ENCODE measurements at regions not wholly inside any gene's neighbourhood (a gene's known extent, or its start where the extent isn't known, plus 50 kb on each side); places are given as distances from the start of the nearest gene placed in this dataset.
"Not testable (repeated sequence)": the region's sequence is repeated elsewhere in the genome, so short reads cannot be mapped to it uniquely, and the experiment has no call there.

DNA sequence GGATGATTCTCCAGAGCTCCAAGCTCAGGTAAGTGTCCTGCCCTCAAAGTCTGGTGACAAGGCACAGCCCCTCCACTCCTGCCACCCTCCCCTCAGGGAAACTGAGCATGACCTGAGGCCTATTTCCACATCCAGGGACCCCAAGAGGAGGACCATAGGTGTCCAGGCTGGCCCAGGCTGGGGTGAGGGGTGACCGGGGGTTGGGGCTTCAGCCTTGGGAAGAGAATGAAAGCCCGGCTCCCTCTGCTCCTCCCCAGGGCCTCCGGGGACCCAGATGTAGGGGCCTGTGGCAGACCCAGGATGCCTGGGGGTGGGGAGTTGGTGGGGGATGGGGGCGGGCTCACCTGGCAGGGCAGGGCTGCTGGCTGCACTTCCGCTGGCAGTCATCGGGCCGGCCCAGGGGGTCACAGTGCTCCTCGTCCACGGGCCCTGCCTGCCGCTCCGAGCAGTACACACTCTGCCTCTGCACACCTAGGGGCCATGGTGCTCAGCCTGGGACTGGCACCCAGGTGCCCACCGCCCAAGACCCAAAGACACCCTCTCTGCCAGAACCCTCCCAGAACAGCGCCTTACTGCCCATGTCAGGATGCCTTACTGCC, 116.5 kb upstream of the AKAP13 start:
- H3K4me1 ChIP-seq; intact Hi-C loops (cut with DNase I; ENCODE audit: low total_unique reads); H3K36me3 ChIP-seq; H3K27me3 ChIP-seq; H3K27ac ChIP-seq; H3K4me3 ChIP-seq; in situ Hi-C loops (cut with MboI; ENCODE audit: low pct_ligation_motif_present in 1 of 4, low pct_unique_long_range_greater_than_20kb in 1 of 4, low sequenced_read_pairs in 3 of 4); H3K9me3 ChIP-seq; DNase-seq: not testable (repeated sequence)
- whole genome bisulfite sequencing, 2 donors (ENCODE audit: low coverage in 1 of 2): 88% methylated on average over 9 of the region's 13 CpGs; no CpG with 5 or more reads in 1 of the 2 donors

GRCh38 chr15:85264614-85265190, 115.7 kb upstream of the AKAP13 start:
- H3K9me3 ChIP-seq; intact Hi-C loops (cut with DNase I; ENCODE audit: low total_unique reads); H3K27me3 ChIP-seq; H3K27ac ChIP-seq; in situ Hi-C loops (cut with MboI; ENCODE audit: low pct_ligation_motif_present in 1 of 4, low pct_unique_long_range_greater_than_20kb in 1 of 4, low sequenced_read_pairs in 3 of 4); H3K36me3 ChIP-seq; H3K4me3 ChIP-seq; H3K4me1 ChIP-seq; DNase-seq: not testable (repeated sequence)
- 82% methylated on average over 11 of the region's 14 CpGs; no CpG with 5 or more reads in 1 of the 2 donors for WGBS, 2 donors (ENCODE audit: low coverage in 1 of 2)

DNA sequence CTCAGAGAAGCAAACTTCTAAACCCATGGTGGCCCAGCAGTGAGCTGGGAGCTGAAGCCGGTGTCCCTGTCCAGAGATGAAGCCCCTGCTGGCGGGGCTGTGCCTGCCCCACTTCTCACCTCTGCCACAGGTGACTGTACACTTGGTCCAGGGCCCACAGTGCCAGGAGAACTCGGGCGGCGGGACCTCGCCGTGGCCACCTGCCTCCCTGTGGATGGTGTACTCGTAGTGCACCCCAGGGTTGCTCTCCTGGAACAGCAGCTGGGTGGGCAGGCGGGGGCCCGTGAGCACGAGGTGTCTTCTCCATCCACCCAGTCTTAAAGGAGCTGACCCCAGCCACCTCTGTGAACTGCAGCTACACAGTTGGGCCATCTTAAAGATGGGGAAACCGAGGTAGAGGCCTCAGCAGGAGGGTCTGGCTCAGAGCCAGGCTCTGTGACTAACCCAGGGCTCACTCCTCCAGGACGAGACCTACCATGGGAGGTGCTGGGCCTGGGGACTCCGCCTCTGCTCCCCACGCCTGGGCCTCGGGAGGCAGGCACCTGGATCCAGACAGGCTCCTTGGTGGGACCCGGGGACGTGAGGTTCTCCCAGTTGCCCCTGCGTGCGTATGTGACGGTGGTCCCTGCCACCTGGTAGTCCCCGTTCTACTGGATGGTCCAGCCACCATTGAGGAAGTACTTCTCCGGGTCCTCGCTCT, 113.1 kb upstream of the AKAP13 start:
- intact Hi-C loops (cut with DNase I; ENCODE audit: low total_unique reads); H3K9me3 ChIP-seq; DNase-seq; H3K4me1 ChIP-seq; H3K27ac ChIP-seq; H3K36me3 ChIP-seq; H3K27me3 ChIP-seq; H3K4me3 ChIP-seq; in situ Hi-C loops (cut with MboI; ENCODE audit: low pct_ligation_motif_present in 1 of 4, low pct_unique_long_range_greater_than_20kb in 1 of 4, low sequenced_read_pairs in 3 of 4): not testable (repeated sequence)
- 80% methylated on average over 4 of the region's 24 CpGs; no CpG with 5 or more reads in 1 of the 2 donors for WGBS, 2 donors (ENCODE audit: low coverage in 1 of 2)

DNA sequence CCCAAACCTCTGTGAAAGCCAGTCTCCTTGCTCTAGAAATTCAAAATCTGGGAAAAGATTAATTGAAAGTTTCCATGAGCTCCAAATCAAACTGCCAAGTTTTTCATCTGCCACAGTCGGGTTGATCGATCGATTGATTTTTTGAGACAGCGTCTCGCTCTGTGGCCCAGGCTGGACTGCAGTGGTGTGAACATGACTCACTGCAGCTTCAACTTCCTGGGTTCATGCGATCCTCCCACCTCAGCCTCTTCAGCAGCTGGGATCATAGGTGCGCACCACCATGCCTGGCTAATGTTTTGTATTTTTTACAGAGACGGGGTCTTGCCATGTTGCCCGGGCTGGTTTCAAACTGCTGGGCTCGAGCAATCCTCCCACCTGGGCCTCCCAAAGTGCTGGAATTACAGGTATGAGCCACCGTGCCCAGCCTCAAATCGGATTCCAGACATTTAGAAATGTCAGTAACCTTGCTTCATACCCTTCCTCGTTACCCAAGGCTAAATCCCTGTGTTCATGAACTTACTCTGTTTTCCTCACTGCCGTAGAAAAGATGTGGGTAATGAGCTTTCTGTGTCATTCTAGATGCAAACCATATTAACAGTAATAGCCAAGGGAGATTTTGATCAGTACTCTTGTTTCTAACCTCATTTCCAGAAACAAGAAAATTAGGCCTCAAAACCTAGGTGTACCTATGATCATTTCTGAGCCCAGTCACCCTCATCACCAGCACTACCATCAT, 105.9 kb upstream of the AKAP13 start:
- 87 to 93% methylated on average over 10 to 14 of the region's 14 CpGs for WGBS, 2 donors (ENCODE audit: low coverage in 1 of 2)
- H3K9me3 ChIP-seq: no peaks in the 10 kb centered on the region
- intact Hi-C loops (cut with DNase I; ENCODE audit: low total_unique reads): no loop called here
- H3K4me1 ChIP-seq: no peaks in the 10 kb centered on the region
- no peak overlapping the region for H3K4me3 ChIP-seq
- no peak for DNase-seq
- TF ChIP-seq POLR2AphosphoS5 (IDR thresholded peaks at IDR 0.05) (no peak), CTCF (IDR thresholded peaks at IDR 0.05) (no peak), EP300 (IDR thresholded peaks at IDR 0.05; ENCODE audit: low read depth) (no peak), POLR2A (IDR thresholded peaks at IDR 0.05) (no peak)
- no peak overlapping the region for H3K27ac ChIP-seq
- no peaks in the 10 kb centered on the region for H3K27me3 ChIP-seq
- in situ Hi-C loops (cut with MboI; ENCODE audit: low pct_ligation_motif_present in 1 of 4, low pct_unique_long_range_greater_than_20kb in 1 of 4, low sequenced_read_pairs in 3 of 4): loop anchor here (25.0 kb wide), 4 partner anchors 112 to 563 kb away; no protein-coding TSS in a partner anchor
- H3K36me3 ChIP-seq: no peaks in the 10 kb centered on the region

DNA sequence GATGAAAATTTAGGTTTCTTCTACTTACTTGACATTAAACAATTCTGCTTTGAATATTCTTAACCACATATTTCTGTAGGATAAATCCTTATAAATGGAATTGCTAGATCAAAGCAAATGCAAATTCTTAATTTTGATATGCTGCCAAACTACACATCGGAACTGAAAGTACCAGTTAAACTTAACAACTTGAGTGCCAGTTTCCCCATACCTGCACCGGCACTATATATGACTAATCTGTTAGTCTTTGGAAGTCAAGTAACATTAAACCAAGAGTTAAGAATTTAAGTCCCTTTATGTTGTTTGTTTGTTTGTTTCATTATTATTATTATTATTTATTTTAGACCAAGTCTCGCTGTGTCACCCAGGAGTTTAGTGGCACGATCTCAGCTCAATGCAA, 103.9 kb upstream of the AKAP13 start:
- no peak for TF ChIP-seq POLR2A (IDR thresholded peaks at IDR 0.05)
- TF ChIP-seq CTCF (IDR thresholded peaks at IDR 0.05): no peak
- TF ChIP-seq EP300 (IDR thresholded peaks at IDR 0.05; ENCODE audit: low read depth): no peak
- no peak for TF ChIP-seq POLR2AphosphoS5 (IDR thresholded peaks at IDR 0.05)
- H3K36me3 ChIP-seq: no peaks in the 10 kb centered on the region
- H3K27me3 ChIP-seq: no peaks in the 10 kb centered on the region
- H3K9me3 ChIP-seq: no peaks in the 10 kb centered on the region
- WGBS, 2 donors (ENCODE audit: low coverage in 1 of 2): 71 to 73% methylated on average over 4 of the region's 4 CpGs
- no peak for DNase-seq
- in situ Hi-C loops (cut with MboI; ENCODE audit: low pct_ligation_motif_present in 1 of 4, low pct_unique_long_range_greater_than_20kb in 1 of 4, low sequenced_read_pairs in 3 of 4): loop anchor here (25.0 kb wide), 4 partner anchors 114 to 561 kb away; no protein-coding TSS in a partner anchor
- H3K4me1 ChIP-seq: no peaks in the 10 kb centered on the region
- intact Hi-C loops (cut with DNase I; ENCODE audit: low total_unique reads): no loop called here
- no peak overlapping the region for H3K4me3 ChIP-seq
- H3K27ac ChIP-seq: no peak overlapping the region
